ENCODE measurements at regions not wholly inside any gene's neighbourhood (a gene's known extent, or its start where the extent isn't known, plus 50 kb on each side); places are given as distances from the start of the nearest gene placed in this dataset.

GRCh38 chr3:76222201-76222600 is 436.9 kb upstream of the ZNF717 start:
- DNase-seq (ENCODE audit: low read depth), result no peak
- no peak overlapping the region for H3K4me3 ChIP-seq (ENCODE audit: low read length)
- TF ChIP-seq CTCF (conservative IDR thresholded peaks at IDR 0.05; ENCODE audit: low read length), result no peak

- no peak for TF ChIP-seq CTCF (conservative IDR thresholded peaks at IDR 0.05; ENCODE audit: low read length)
- no peak overlapping the region for H3K4me3 ChIP-seq (ENCODE audit: low read length)
- no peak for DNase-seq (ENCODE audit: low read depth)
Measured at GRCh38 chr3:76231258-76231657, 445.9 kb upstream of the ZNF717 start.

- no peak for DNase-seq (ENCODE audit: low read depth)
- no peak for TF ChIP-seq CTCF (conservative IDR thresholded peaks at IDR 0.05; ENCODE audit: low read length)
- H3K4me3 ChIP-seq (ENCODE audit: low read length), result no peak overlapping the region
Measured at GRCh38 chr3:76242886-76243753, 457.8 kb upstream of the ZNF717 start.

- TF ChIP-seq CTCF (conservative IDR thresholded peaks at IDR 0.05; ENCODE audit: low read length), result no peak
- no peak overlapping the region for H3K4me3 ChIP-seq (ENCODE audit: low read length)
- no peak for DNase-seq (ENCODE audit: low read depth)
Measured at GRCh38 chr3:76245073-76245472, 459.7 kb upstream of the ZNF717 start.

GRCh38 chr3:76245622-76246021 is 460.3 kb upstream of the ZNF717 start:
- no peak overlapping the region for H3K4me3 ChIP-seq (ENCODE audit: low read length)
- no peak for TF ChIP-seq CTCF (conservative IDR thresholded peaks at IDR 0.05; ENCODE audit: low read length)
- DNase-seq (ENCODE audit: low read depth), result no peak

- no peak overlapping the region for H3K4me3 ChIP-seq (ENCODE audit: low read length)
- no peak for DNase-seq (ENCODE audit: low read depth)
- TF ChIP-seq CTCF (conservative IDR thresholded peaks at IDR 0.05; ENCODE audit: low read length), result no peak
Measured at GRCh38 chr3:76264496-76264895, 479.1 kb upstream of the ZNF717 start.

- DNase-seq (ENCODE audit: low read depth), result no peak
- no peak overlapping the region for H3K4me3 ChIP-seq (ENCODE audit: low read length)
- no peak for TF ChIP-seq CTCF (conservative IDR thresholded peaks at IDR 0.05; ENCODE audit: low read length)
Measured at GRCh38 chr3:76264911-76265310, 479.6 kb upstream of the ZNF717 start.

All from AG10803 (cell line).